NCI-H2107 treated with DMSO at 0.1 percent for 48 hours (cell line): ENCODE measurements at regions not wholly inside any gene's neighbourhood (a gene's known extent, or its start where the extent isn't known, plus 50 kb on each side); places are given as distances from the start of the nearest gene placed in this dataset.
"Not testable (repeated sequence)": the region's sequence is repeated elsewhere in the genome, so short reads cannot be mapped to it uniquely, and the experiment has no call there.

ENCODE experiments used
- DNase-seq: peaks from one replicate; lab custom pipeline; 2025; ENCODE audit not compliant: unreplicated experiment; lab: John Stamatoyannopoulos, UW

DNA sequence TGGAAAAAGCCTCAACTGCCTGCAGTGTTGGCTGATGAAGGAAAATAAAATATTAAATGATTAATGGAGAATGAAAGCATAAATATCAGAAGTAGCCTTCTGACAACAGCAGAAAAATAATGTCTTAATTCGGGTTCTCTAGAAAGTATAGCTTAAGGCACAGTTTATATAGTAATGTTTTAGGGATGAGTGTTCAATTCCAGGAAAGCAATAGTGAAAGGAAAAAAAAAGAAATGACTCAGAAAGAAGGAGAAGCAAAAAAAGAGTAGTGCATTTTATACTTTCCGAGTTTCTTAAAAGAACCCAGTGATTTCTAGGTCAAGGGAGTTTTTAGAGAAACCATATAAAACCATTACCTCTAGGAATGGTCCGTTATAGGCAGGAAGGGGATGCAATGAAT, 137.3 kb downstream of the HTR1B start:
- DNase-seq = no peak

DNA sequence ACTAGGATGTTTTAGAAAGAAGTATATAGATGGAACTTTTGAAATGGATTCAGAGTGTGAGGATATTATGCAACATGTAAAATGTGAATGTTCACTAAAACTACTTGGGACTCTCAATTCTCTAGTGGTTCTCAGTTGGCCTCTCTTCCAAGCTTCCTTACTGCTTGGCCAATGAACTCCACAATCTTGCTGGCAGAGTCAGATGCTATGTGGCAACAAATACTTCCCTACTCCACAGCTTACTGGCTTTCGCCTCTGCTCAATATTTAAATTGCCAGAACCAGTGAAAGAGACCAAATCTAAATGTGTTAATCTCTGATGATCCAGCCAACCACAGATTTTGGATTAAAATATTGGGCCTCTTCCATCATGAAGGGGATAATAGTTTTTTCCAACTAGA, 138.4 kb downstream of the HTR1B start:
- DNase-seq = no peak

DNA sequence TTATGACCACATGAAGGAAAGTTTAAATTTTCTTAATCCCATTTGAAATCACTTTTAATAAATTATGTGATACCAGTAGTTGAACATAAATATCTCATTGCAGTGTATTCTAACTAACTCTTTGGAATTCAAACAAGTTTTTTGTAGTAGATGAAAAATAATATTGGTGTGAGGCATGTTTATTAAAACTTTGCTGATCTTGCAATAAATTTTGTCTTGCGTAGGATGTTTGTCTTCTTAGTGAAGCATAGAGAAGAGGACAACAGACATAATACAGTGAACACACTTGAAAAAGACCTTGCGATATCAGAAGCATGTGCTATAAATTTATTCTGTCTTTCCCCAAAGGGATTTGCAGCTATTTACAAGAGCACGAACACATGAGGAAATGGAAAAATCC, 140.7 kb downstream of the HTR1B start:
- no peak for DNase-seq

DNA sequence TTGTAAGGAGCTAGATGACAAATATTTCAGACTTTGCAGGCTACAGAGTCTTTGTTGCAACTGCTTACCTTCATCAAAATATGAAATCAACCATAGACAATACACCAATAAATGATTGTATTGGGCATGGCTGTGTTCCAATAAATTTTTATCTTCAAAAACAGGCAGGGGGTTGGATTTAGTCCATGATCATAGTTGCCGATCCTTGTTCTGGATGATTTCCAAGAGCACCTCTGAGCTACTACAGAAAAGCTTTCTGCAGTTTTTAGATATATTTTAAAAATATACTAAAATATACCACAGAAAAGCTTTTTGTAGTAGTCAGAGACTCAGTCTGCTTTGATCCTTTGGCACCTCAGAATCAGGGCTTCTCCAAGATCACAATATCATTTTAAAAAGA, 145.0 kb downstream of the HTR1B start:
- DNase-seq = no peak

DNA sequence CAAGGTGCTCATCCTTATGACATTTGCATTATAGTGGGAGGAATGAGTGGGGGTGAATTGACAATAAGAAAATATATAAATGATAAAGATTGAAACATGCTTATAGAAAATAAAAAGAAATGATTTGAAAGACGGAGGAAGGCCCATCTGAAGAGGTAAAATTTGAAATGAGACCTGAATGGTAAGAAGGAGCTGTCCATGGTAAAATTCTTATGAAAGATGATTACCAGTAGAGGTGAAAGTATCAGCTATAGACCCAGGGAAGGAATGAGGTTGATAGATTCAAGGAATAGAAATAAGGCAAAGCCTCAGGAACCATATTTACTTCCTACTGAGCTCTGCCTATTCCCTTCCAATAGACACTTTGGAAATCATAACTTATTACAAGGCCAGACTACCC, 149.7 kb downstream of the HTR1B start:
- no peak for DNase-seq

DNA sequence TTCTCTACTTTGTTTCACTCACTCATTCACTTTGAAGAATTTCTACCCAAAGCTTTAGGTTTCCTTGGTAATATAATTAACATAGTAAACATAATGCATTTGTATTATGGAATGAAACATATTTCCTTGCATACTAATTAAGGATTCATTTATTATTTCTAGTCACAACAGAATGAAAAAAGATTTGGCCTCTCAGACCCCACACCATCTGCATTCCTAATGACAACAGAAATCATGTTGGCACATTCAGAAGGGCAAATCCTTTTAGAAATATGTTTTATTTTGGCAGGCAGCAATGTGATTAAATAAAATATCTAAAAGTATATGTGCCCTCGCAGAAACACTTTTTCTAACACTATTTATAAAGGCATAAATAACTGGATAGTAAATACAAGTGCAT, 163.4 kb downstream of the HTR1B start:
- no peak for DNase-seq

DNA sequence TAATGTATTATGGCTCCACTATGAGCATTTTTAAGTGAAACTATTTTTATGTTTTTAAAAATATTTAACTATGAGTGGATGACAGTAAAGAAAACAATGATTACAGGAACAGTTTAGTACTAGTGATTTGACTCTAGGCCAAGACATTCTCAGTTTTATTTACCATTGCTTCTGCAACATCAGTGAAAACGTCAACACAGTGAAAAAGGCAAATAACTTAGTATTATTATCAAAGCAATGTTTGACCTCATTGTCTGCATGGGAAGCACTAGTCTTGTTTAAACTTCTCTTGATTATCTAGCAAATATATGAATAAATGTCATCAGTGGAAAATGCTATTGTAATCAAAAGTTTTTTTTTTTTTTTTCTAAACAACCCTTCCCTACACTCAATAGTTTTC, 165.0 kb downstream of the HTR1B start:
- no peak for DNase-seq

DNA sequence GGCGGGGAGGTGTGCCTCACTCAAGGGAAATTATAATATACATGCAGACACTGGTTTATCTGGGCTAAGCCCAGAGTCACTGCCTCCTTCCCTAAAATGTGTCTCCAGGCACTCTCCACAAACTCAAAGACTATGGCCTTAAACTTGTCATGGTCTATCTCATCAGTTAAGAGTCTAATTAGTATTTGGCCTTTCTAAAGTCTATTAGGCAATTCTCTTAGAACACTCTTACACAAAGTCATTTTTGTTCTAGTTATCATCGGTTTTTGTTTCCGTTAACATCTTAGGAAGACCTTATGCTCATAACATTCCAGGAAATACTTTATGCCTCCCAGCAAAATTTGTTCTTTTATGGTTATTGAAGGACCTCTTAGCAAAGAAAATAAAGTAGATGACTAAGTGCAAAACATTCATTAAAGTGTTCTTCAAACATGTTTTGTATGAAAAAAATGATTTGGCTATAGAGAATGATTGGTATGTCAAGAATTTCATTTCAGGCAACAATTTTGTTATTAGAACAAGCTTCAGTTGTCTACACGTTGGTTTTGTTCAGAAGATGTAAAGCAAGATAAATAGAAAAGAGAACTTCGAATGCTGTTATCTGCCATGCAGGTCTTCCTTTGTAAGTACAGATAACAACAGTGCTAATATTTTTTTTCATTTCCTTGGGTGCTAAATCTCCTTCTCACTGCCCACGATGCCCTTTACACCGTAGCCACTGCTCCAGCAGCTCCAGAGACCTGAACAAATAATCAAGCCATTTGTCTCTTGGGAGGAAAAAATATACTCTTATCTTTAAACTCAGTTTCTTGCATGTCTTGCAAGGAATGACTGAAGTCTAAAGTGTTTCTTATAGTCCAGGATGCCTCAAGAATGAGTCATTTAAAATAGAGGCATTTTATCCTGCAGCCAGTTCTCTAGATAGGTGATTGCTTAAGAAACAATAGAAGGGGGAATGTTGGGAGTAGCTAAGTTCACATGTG, 170.4 kb downstream of the HTR1B start:
- no peak for DNase-seq

DNA sequence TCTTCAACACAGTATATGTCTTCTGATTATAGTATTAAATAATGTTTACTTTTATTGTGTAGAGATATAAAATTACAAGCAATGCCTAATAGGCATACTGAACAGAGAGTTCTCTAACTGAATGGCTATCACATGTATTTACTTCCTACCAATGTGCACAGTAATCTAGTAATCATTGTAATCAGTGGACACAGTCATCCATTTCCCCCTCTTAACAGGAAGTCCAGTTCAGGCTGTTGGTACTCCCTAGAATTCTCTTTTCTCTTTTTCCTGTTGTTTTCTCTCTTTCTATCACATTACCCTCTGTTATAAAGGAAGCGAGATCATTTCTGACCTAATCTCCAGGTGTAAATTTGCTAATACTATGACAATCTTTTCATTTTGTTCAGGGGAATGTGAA, 172.5 kb downstream of the HTR1B start:
- DNase-seq = no peak

DNA sequence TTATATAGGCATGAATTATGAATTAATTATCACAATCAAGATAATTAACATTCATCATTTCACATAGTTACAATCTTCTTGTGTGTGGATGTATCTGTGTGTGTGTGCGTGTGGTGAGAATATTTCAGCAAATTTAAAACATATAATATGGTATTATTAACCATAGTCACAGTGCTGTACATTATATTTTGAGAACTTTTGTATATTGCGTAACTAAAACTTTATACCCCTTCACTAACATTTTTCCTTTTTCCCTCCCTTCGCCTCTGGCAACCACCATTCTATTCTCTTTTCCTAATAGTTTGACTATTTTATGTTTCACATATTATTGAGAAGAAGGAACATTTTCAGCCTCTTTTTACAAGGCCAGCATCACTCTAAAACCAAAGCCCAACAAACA, 176.8 kb downstream of the HTR1B start:
- no peak for DNase-seq

DNA sequence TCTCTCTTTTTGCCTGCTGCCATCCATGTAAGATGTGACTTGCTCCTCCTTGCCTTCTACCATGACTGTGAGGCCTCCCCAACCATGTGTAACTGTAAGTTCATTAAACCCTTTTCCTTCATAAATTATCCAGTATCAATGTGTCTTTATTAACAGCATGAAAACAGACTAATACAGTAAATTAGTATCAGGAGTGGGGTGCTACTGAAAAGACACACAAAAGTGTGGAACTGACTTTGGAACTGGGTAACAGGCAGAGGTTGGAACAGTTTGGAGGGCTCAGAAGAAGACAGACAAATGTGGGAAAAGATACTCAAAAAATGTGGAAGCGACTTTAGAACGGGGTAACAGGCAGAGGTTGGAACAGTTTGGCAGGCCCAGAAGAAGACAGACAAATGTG, 189.4 kb downstream of the HTR1B start:
- DNase-seq = no peak

DNA sequence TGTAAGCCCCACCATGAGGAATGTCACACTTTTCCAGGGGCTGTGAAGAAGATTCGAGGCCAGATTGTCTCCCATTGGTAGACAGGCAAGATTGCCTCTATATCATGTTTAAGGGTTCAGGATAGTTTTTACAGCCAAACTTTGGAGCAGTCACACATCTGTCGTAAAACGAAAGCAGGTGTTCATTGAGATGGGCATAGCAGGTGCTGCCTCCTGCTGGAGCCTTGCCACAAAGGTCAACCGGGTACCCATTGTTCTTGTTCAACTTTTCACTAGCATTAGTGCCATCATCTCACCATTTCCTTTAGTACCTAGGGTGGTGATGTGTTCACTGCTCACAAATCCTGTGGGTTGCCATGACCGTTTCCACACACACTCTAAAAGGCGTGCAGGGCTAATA, 198.3 kb downstream of the HTR1B start:
- DNase-seq = no peak

DNA sequence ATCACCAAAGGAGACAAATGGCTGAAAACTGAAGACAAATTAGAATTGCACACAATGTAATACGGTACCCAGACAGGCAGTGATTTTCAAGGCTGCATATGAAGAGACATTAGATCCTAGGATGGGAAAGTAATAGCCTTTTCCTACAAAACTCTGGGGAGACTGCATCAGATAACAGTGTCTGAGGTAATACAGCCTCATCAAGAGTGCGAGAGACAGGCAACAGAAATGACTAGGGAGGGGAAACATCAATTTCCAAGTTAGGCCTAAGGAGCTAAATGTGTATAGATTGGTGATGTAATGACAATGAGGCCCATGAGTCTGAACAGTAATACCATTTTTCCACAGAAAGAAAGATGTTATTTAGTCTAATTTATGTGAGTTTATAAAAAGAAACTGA, 200.3 kb downstream of the HTR1B start:
- no peak for DNase-seq

DNA sequence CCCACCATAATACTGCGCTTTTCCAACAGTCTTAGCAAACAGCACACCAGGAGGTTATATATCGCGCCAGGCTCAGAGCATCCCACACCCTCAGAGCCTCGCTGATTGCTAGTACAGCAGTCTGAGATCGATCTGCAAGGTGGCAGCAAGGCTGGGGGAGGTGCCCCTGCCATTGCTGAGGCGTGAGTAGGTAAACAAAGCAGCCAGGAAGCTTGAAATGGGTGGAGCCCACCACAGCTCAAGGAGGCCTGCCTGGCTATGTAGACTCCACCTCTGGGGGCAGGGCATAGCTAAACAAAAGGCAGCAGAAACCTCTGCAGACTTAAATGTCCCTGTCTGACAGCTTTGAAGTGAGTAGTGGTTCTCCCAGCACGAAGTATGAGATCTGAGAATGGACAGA, 211.5 kb downstream of the HTR1B start:
- not testable (repeated sequence) for DNase-seq

DNA sequence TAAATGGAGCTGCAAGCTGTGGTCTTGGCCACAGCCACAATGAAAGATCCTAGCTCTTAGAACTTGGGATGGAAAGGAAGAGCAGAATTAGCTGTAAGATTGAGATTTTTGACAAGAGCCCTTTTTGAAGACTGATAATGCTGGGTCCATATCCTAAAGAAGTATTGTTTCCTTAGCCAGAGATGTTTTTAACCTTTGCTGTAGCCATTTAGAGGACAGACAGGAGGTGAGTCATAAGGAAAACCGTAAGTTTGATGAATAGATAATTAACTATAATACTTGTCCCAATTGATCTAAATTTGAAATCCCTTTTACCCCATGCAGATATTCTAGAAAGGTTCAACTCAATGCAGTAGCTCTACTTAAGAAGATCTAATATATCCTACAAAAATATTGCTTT, 213.7 kb downstream of the HTR1B start:
- no peak for DNase-seq

DNA sequence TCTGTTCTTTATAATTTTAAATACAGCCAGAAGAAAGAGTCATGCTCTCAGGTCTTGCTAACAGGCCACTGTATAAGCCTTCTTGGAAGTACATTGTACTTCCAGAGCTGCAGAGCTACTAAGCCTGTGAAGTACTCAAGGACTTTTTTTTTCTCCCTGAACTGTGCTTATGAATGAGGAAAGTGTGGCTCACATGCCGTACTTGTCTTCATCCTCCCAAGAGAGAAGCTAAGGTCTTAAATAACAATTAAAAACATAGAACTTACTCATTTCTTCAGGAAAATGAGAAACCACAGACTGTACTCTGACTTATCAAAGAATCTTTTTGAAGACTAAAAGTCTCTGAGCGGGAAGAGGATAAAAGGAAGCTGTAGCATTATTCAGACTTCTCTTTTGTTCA, 218.3 kb downstream of the HTR1B start:
- DNase-seq = no peak

DNA sequence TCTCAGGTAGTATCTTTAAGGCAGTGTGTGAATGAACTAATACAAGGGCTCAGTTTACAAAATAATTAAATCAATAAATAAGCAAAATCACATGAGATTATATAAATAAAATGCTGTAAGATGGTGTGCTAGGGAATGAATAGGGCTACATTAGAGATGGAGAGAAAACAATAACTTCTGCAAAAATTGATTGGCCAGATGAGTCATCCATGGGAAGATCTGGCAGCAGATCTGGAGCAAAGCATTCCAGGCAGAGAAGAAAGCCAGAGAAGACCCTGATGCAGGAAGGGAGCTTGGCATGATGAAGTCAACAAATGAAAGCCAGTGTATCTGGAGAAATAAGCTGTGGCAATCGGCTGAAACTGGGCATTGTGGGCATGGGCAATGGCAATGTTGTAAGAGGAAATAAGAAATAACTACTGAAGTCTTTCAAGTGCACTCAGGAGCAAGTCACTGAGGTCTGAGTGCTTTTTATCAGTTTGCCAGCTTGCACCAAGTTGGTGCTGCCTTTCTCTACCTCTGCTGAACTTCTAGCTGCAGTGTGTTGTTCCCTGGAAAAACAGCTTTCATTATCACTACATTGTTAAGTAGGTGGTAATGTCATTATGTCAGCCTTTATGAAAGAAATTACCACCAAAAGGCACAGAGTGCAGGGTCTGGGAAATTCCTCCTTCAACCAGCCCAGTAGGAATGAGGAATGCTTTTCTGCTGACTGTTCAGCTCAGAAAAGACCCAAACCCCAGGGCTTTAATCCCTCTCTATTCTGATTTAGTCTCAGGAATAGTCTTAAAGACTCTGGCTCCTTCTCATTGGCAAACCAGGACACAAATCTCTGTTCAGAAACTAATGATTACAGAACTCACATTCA, 231.6 kb downstream of the HTR1B start:
- DNase-seq = no peak

DNA sequence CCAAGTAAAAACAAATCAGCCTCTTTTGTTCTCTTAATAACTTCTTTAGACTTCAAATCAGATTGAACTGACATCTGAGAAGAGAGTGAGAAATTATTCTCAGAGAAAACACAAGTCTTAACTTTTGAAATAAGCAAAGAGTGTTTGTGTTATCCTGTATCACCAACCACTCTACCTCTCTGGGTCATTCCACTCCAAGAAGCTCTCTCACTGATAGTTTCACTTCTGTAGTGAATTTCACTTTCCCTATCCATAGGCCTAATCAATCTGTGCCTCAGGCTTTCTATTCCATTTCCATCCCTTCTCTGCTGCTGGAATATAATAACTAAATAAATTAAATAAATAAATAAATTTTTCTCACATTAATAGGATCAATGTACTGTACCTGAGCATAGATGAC, 235.0 kb downstream of the HTR1B start:
- no peak for DNase-seq

DNA sequence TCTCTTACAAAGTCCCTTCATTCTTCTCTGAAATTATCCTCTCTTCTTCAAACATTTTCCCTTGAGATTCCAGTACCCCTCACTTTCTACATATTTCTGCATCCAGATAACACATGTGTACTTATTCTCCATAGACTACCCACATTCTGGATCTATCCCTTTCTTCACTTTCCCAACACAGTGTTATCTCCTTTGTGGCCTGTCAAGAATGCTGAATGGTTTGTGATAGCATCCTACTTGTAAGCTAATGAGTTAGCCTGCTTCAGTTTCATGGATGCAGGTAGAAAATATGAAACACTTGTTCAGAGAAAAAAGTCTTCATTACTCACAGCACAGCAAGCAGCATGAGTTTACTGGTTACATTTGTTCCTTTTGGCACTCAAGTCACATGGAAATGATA, 245.4 kb downstream of the HTR1B start:
- DNase-seq = no peak

DNA sequence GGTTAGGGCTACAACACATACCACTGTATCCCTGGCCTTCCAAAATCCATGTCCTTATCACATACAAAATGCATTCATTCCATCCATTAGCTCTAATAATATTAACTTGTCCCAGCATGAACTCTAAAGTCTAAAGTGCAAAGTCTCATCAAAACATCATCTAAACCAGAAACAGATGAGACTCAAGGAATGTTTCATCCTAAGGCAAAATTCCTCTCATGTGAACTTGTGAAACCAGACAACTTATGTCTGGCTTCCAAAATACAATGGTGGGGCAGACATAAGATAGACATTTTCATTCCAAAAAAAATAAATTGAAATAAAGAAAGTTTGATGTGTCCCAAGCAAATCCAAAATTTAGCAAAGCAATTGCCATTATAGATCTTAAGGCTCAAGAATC, 257.4 kb downstream of the HTR1B start:
- DNase-seq = no peak

DNA sequence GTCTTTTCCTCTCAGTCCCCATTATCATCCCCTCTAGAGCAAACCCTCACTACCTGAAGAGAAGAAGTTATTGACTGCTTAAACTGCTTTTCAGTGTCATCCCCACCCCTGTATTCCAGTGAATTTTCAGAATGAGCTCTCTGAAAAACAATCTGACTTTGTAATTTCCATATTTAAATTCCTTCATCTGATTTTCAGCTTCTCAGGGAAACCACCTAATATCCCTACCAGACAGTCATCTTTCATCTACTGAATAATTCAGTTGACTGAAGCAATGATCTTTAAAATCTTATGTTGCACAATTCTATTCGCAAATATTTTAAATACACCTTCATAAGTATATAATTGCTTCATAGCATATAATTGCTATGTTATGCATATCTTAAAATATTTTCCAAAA, 258.7 kb downstream of the HTR1B start:
- DNase-seq = no peak

DNA sequence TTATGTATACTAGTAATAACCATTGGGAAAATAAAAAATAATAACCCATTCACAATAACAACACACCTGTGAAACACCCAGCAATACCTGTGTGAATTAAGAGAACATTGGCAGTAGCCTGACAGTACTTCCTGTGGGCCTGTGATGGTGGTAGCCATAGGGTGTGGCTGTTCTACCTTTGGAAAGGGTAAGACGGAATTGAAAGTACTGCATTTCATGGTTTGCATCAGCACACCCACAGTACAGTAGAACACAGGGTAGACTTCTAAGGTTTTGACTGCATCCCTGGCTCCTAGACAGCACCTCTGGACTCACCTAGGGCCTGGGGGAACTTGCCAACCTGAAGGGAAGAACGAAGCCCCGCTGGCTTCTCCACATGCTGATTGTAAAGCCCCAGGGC, 279.8 kb downstream of the HTR1B start:
- no peak for DNase-seq
